ENCODE measurements at regions not wholly inside any gene's neighbourhood (a gene's known extent, or its start where the extent isn't known, plus 50 kb on each side); places are given as distances from the start of the nearest gene placed in this dataset.

- Mint-ChIP-seq H3K27ac (no peak overlapping the region), H3K36me3 (no peaks in the 10 kb centered on the region), H3K9me3 (peaks cover 0 to 22% (median 2%) of the 10 kb centered on the region in 9 donors), H3K27me3 (peaks cover 0 to 18% (median 7%) of the 10 kb centered on the region in 5 donors), H3K4me3 (no peak overlapping the region), H3K4me1 (no peaks in the 10 kb centered on the region)
- DNase-seq (no peak), ATAC-seq (no peak)
- POLR2A ChIA-PET, result no interaction called here
These were observed 204.8 kb downstream of the TFAP2A start for GRCh38 chr6:10210052-10210451.

- DNase-seq (no peak), ATAC-seq (no peak)
- peaks cover 0 to 25% (median 8%) of the 10 kb centered on the region in 5 donors for H3K27me3 Mint-ChIP-seq
- H3K4me1 Mint-ChIP-seq, result no peaks in the 10 kb centered on the region
- no peak overlapping the region for H3K27ac Mint-ChIP-seq
- H3K36me3 Mint-ChIP-seq, result no peaks in the 10 kb centered on the region
- POLR2A ChIA-PET, result no interaction called here
- H3K4me3 Mint-ChIP-seq, result no peak overlapping the region
- peaks cover 0 to 14% (median 4%) of the 10 kb centered on the region in 9 donors for H3K9me3 Mint-ChIP-seq
These were observed 209.0 kb downstream of the TFAP2A start for GRCh38 chr6:10205892-10206291.

GRCh38 chr6:10205120-10205519 lies 209.8 kb downstream of the TFAP2A start:
- POLR2A ChIA-PET, result no interaction called here
- Mint-ChIP-seq H3K4me3 (no peak overlapping the region), H3K9me3 (peaks cover 0 to 16% (median 6%) of the 10 kb centered on the region in 9 donors), H3K36me3 (no peaks in the 10 kb centered on the region), H3K4me1 (no peaks in the 10 kb centered on the region), H3K27ac (no peak overlapping the region), H3K27me3 (peaks cover 0 to 25% (median 13%) of the 10 kb centered on the region in 5 donors)
- ATAC-seq, result no peak
- DNase-seq, result no peak

GRCh38 chr6:10203651-10204050 lies 211.2 kb downstream of the TFAP2A start:
- Mint-ChIP-seq H3K27me3 (peaks cover 0 to 25% (median 10%) of the 10 kb centered on the region in 5 donors), H3K4me1 (no peaks in the 10 kb centered on the region), H3K4me3 (no peak overlapping the region), H3K36me3 (no peaks in the 10 kb centered on the region), H3K9me3 (peaks cover 0 to 12% (median 5%) of the 10 kb centered on the region in 9 donors), H3K27ac (no peak overlapping the region)
- DNase-seq (no peak), ATAC-seq (no peak)
- POLR2A ChIA-PET, result no interaction called here

GRCh38 chr6:10202581-10202980 lies 212.3 kb downstream of the TFAP2A start:
- no peaks in the 10 kb centered on the region for H3K36me3 Mint-ChIP-seq
- H3K27me3 Mint-ChIP-seq, result peaks cover 0 to 25% (median 11%) of the 10 kb centered on the region in 5 donors
- peaks cover 0 to 11% (median 5%) of the 10 kb centered on the region in 9 donors for H3K9me3 Mint-ChIP-seq
- no peak overlapping the region for H3K27ac Mint-ChIP-seq
- POLR2A ChIA-PET, result no interaction called here
- H3K4me3 Mint-ChIP-seq, result no peak overlapping the region
- DNase-seq (no peak), ATAC-seq (no peak)
- H3K4me1 Mint-ChIP-seq, result no peaks in the 10 kb centered on the region

GRCh38 chr6:10201606-10202510 lies 213.0 kb downstream of the TFAP2A start:
- peaks cover 0 to 11% (median 5%) of the 10 kb centered on the region in 9 donors for H3K9me3 Mint-ChIP-seq
- no peaks in the 10 kb centered on the region for H3K4me1 Mint-ChIP-seq
- H3K4me3 Mint-ChIP-seq, result no peak overlapping the region
- peaks cover 0 to 22% (median 11%) of the 10 kb centered on the region in 5 donors for H3K27me3 Mint-ChIP-seq
- ATAC-seq (no peak), DNase-seq (no peak)
- no peaks in the 10 kb centered on the region for H3K36me3 Mint-ChIP-seq
- no peak overlapping the region for H3K27ac Mint-ChIP-seq
- POLR2A ChIA-PET, result no interaction called here

GRCh38 chr6:10196090-10196489 lies 218.8 kb downstream of the TFAP2A start:
- Mint-ChIP-seq H3K36me3 (no peaks in the 10 kb centered on the region), H3K27ac (no peak overlapping the region), H3K27me3 (peaks cover 0 to 7% (median 3%) of the 10 kb centered on the region in 5 donors), H3K4me3 (no peak overlapping the region), H3K9me3 (peaks cover 0 to 7% (median 3%) of the 10 kb centered on the region in 9 donors), H3K4me1 (no peaks in the 10 kb centered on the region)
- DNase-seq, result no peak
- ATAC-seq, result no peak
- POLR2A ChIA-PET, result no interaction called here

GRCh38 chr6:10194816-10195672 lies 219.8 kb downstream of the TFAP2A start:
- Mint-ChIP-seq H3K36me3 (no peaks in the 10 kb centered on the region), H3K27me3 (peaks cover 0 to 10% (median 0%) of the 10 kb centered on the region in 5 donors), H3K4me3 (no peak overlapping the region), H3K27ac (no peak overlapping the region), H3K9me3 (peaks cover 0 to 4% (median 1%) of the 10 kb centered on the region in 9 donors), H3K4me1 (no peaks in the 10 kb centered on the region)
- ATAC-seq (no peak), DNase-seq (no peak)
- POLR2A ChIA-PET, result no interaction called here

- H3K9me3 Mint-ChIP-seq, result peaks cover 0 to 12% (median 0%) of the 10 kb centered on the region in 9 donors
- POLR2A ChIA-PET, result no interaction called here
- H3K36me3 Mint-ChIP-seq, result no peaks in the 10 kb centered on the region
- ATAC-seq (no peak), DNase-seq (no peak)
- H3K27me3 Mint-ChIP-seq, result peaks cover 0 to 17% (median 0%) of the 10 kb centered on the region in 5 donors
- H3K4me3 Mint-ChIP-seq, result no peak overlapping the region
- no peaks in the 10 kb centered on the region for H3K4me1 Mint-ChIP-seq
- no peak overlapping the region for H3K27ac Mint-ChIP-seq
These were observed 221.6 kb downstream of the TFAP2A start for GRCh38 chr6:10193321-10193720.

- Mint-ChIP-seq H3K4me3 (no peak overlapping the region), H3K27me3 (peaks cover 0 to 24% (median 2%) of the 10 kb centered on the region in 5 donors), H3K9me3 (peaks cover 0 to 28% (median 2%) of the 10 kb centered on the region in 9 donors), H3K27ac (no peak overlapping the region), H3K4me1 (no peaks in the 10 kb centered on the region), H3K36me3 (no peaks in the 10 kb centered on the region)
- ATAC-seq (no peak), DNase-seq (no peak)
- POLR2A ChIA-PET, result no interaction called here
These were observed 224.8 kb downstream of the TFAP2A start for GRCh38 chr6:10190042-10190441.

- no peaks in the 10 kb centered on the region for H3K36me3 Mint-ChIP-seq
- no peak for ATAC-seq
- POLR2A ChIA-PET, result no interaction called here
- no peak overlapping the region for H3K27ac Mint-ChIP-seq
- H3K27me3 Mint-ChIP-seq, result peaks cover 0 to 21% (median 2%) of the 10 kb centered on the region in 5 donors
- peaks cover 0 to 21% (median 3%) of the 10 kb centered on the region in 9 donors for H3K9me3 Mint-ChIP-seq
- H3K4me1 Mint-ChIP-seq, result no peaks in the 10 kb centered on the region
- no peak for DNase-seq
- H3K4me3 Mint-ChIP-seq, result no peak overlapping the region
These were observed 230.3 kb downstream of the TFAP2A start for GRCh38 chr6:10184371-10185227.

Measured in naive thymus-derived CD8-positive, alpha-beta T cell (primary cell).